ENCODE measurements at regions not wholly inside any gene's neighbourhood (a gene's known extent, or its start where the extent isn't known, plus 50 kb on each side); places are given as distances from the start of the nearest gene placed in this dataset.

GRCh38 chr7:17488829-17489228, 190.4 kb downstream of the AHR start:
- no peak for TF ChIP-seq ZNF274 (IDR thresholded peaks at IDR 0.05; ENCODE audit: low read depth, low read length)
- TF ChIP-seq FOSL1 (IDR thresholded peaks at IDR 0.05; ENCODE audit: low read depth) = no peak
- TF ChIP-seq CEBPB (IDR thresholded peaks at IDR 0.05; ENCODE audit: low read depth) = no peak
- no peak for TF ChIP-seq ZFX (IDR thresholded peaks at IDR 0.05)
- TF ChIP-seq SRF (IDR thresholded peaks at IDR 0.05; ENCODE audit: low read depth) = no peak
- no peak for TF ChIP-seq POLR2A (IDR thresholded peaks at IDR 0.05; ENCODE audit: borderline replicate concordance, extremely low read depth, insufficient read depth, insufficient read length)
- TF ChIP-seq MAX (IDR thresholded peaks at IDR 0.05) = no peak
- TF ChIP-seq REST (IDR thresholded peaks at IDR 0.05; ENCODE audit: low read depth) = no peak
- TF ChIP-seq ATF3 (IDR thresholded peaks at IDR 0.05) = no peak
- TF ChIP-seq CTCF (IDR thresholded peaks at IDR 0.05 in 2 of 3, conservative IDR thresholded peaks at IDR 0.05 in 1 of 3; ENCODE audit: borderline replicate concordance in 1 of 3, insufficient read depth in 1 of 3, low read depth in 2 of 3, low read length in 2 of 3) = no peak
- no peak for TF ChIP-seq POLR2AphosphoS5 (IDR thresholded peaks at IDR 0.05; ENCODE audit: low read depth, low read length)
